ENCODE measurements at regions not wholly inside any gene's neighbourhood (a gene's known extent, or its start where the extent isn't known, plus 50 kb on each side); places are given as distances from the start of the nearest gene placed in this dataset.

DNA sequence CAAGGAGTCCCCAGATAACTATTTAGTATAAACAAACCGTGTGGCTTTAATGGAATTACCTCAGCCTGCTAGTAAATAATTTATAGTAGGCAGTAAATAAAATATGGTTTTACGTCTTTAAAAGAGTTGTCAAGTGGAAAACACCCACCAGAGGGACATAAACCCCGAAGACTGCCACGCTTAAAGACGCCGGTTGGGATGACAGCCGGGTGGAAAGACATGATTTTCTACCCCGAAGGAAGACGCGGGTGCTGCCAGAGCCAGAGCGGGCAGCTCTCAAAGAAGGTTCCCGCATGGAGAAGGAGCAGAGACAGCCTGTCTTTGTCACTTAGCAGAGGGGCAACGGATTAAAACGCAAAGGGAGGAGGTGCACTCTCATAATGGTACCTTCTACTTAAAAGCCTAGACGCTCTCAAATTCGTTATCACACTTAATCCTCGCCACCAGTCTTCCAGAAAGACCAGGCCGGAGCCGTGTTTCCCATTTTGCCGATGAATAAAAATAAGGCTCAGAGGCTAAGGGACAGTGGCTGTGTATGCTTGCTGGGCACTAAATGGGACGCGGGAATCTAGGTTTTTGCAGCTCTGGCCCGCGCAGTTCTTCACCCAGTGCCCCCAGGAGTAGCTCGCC, 140.5 kb upstream of the ZIC3 start:
- no peaks in the 10 kb centered on the region for H3K36me3 Mint-ChIP-seq (ENCODE audit: insufficient read depth)
- no peak overlapping the region for H3K4me3 Mint-ChIP-seq
- ATAC-seq (no peak), DNase-seq (no peak)
- no peaks in the 10 kb centered on the region for H3K9me3 Mint-ChIP-seq
- peaks cover 59% of the 10 kb centered on the region for H3K27me3 Mint-ChIP-seq (ENCODE audit: low read depth)
- H3K4me1 Mint-ChIP-seq (ENCODE audit: low read depth) = peaks cover 6% of the 10 kb centered on the region

DNA sequence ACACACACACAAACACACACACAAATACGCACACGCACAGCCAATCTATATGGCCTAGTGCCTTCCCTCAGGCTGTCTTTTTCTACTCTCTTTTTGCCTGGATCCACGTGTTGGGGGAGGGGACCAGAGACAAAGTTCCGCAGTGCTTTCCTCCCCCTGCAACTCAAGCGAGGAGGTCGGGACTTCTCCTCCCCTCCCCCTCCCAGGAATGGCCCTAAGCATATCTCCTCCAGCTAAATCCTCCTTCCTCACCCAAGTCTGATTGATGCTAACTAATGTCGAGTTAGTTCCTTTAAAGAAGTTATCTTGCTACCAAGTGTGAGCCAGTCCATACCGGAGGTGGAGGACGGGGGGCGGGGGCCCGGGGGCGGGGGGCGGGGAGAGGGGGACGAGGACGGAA, 141.2 kb upstream of the ZIC3 start:
- DNase-seq = no peak
- Mint-ChIP-seq H3K27me3 (ENCODE audit: low read depth) (peaks cover 55% of the 10 kb centered on the region), H3K36me3 (ENCODE audit: insufficient read depth) (no peaks in the 10 kb centered on the region), H3K4me1 (ENCODE audit: low read depth) (peaks cover 6% of the 10 kb centered on the region), H3K4me3 (no peak overlapping the region), H3K9me3 (no peaks in the 10 kb centered on the region)
- ATAC-seq = no peak

DNA sequence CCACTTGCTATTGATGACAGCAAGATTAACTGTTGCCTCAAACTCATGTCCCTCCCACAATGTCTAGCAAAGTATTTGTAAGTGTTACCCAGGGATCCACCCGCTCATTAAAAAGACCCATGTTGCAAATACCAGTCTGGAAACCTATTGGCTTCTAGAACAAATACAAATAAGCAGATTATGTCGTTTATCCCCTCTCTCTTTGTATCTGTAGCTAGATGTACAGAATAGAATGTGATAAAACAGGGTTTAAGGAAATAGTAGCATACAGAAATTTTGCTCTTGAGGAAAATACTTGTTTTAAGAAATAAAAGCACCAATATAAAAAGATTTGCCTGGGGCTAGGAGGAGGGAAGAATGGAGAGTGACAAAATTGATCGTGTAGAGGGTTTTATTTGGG, 142.7 kb upstream of the ZIC3 start:
- ATAC-seq = no peak
- Mint-ChIP-seq H3K27me3 (ENCODE audit: low read depth) (peaks cover 48% of the 10 kb centered on the region), H3K9me3 (no peaks in the 10 kb centered on the region), H3K4me3 (no peak overlapping the region), H3K4me1 (ENCODE audit: low read depth) (peaks cover 6% of the 10 kb centered on the region), H3K36me3 (ENCODE audit: insufficient read depth) (no peaks in the 10 kb centered on the region)
- no peak for DNase-seq

DNA sequence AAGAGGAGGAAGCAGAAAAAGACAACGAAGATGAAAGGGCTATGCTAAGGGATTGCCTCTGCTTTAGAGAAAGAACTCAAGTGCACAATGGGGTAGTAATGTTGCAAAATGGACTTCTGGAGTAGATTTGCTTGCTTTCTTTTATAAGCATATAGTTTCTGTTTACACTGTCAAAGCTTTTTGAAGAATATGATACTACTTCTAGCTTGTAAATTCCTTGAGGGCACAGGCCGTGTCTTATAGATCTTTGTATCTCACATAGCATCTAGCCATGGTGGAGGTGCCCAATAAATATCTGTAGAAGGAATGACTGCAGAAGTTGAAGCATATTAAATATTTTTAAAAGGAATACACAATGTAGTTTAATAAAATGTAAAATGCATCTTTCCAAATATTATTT, 147.8 kb upstream of the ZIC3 start:
- H3K27me3 Mint-ChIP-seq (ENCODE audit: low read depth) = peaks cover 20% of the 10 kb centered on the region
- H3K4me3 Mint-ChIP-seq = no peak overlapping the region
- H3K36me3 Mint-ChIP-seq (ENCODE audit: insufficient read depth) = no peaks in the 10 kb centered on the region
- no peaks in the 10 kb centered on the region for H3K4me1 Mint-ChIP-seq (ENCODE audit: low read depth)
- no peak for ATAC-seq
- no peak for DNase-seq
- no peaks in the 10 kb centered on the region for H3K9me3 Mint-ChIP-seq

DNA sequence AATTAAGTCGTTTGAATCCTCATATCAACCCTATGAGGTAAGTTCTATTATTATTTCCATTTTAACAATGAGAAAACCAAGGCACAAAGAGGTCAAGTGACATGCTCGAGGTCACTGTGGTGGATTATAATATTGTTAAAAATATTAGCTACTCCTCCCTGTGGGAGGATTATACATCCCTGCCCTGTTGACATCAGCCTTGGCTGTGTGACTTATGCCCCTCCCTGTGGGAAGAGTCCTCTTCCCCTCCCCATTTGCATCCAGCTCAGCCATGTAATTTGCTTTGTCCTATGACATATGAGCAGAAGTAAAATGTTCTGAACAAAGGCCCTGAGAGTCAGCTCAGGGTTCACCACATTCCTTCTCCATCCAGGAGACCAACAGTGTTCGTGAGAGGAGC, 152.7 kb upstream of the ZIC3 start:
- ATAC-seq (no peak), DNase-seq (no peak)
- H3K27me3 Mint-ChIP-seq (ENCODE audit: low read depth) = peaks cover 7% of the 10 kb centered on the region
- H3K9me3 Mint-ChIP-seq = no peaks in the 10 kb centered on the region
- H3K36me3 Mint-ChIP-seq (ENCODE audit: insufficient read depth) = no peaks in the 10 kb centered on the region
- no peak overlapping the region for H3K4me3 Mint-ChIP-seq
- H3K4me1 Mint-ChIP-seq (ENCODE audit: low read depth) = no peaks in the 10 kb centered on the region

DNA sequence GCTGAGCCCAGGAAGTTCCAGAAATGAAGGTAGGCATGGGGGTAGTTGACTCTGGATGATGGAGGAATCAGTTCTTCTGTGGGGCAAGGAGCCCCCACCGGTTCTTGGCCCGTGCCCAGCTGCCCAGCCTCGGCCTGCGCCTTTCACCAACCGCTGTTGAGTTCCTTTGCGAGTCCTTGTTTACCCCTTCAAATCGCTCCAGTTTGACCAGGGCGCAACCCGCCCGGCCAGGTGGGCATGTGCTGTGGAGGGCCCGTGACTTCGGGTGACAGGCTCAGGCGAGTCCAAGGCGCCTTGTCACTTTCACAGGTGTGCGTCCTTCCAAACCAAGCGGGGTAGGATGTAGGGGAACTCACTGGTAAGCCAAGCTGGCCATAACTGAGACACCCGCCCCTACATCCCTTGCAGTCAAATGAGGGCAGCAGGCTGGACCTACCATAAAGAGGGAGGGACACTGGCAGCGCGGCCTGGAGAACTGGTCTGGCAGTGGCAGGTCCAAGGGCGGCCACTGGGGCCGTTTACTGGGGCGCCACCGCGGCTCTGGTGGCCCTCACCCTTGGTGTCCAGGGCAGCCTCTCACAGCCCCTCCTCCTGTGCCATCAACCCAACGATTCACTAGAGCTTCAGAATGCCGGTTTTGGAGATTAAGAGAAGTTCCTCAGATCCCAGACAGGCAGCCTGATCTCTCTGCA, 160.3 kb upstream of the ZIC3 start:
- Mint-ChIP-seq H3K4me3 (no peak overlapping the region), H3K36me3 (ENCODE audit: insufficient read depth) (no peaks in the 10 kb centered on the region), H3K4me1 (ENCODE audit: low read depth) (no peaks in the 10 kb centered on the region), H3K27me3 (ENCODE audit: low read depth) (peaks cover 3% of the 10 kb centered on the region), H3K9me3 (no peaks in the 10 kb centered on the region)
- DNase-seq (no peak), ATAC-seq (no peak)

DNA sequence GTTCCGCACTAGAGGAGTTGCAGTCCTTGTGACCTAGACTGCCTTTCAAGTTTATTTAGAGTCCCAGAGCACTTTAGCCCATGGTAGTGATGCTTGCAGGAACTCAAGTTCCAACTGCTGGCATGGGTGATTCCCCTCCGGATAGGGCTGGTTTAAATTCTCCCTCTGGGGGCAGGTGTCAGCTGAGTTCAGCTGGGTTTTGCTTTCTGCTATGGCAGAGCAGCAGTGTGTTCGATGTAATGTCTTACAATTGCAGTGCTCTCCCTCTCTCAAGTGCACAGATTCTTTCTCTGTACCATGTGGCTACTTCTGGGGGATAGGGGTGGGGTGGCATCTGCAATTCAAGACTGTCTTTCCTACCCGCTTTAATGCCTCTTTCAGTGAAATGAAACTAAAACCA, 164.8 kb upstream of the ZIC3 start:
- Mint-ChIP-seq H3K4me3 (no peak overlapping the region), H3K27me3 (ENCODE audit: low read depth) (peaks cover 4% of the 10 kb centered on the region), H3K4me1 (ENCODE audit: low read depth) (no peaks in the 10 kb centered on the region), H3K9me3 (no peaks in the 10 kb centered on the region), H3K36me3 (ENCODE audit: insufficient read depth) (no peaks in the 10 kb centered on the region)
- DNase-seq (no peak), ATAC-seq (no peak)

DNA sequence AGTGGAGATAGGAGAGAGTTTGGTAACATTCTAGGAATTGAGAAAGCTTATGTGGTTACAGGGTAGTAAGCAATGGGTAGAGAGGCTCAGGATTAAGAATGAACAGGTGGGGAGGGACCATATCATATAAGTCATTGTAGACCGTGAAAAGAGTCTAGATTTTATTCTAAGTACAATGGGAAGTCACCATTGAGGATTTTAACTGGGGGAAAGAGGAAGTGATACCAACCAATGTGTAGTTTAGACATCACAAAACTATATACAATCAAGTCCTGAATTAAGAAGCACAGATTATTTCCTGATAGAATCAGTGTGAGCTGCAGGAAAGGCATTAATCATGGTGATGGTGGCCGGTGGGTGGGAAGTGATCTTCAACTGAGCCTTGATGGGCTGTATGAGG, 178.3 kb upstream of the ZIC3 start:
- Mint-ChIP-seq H3K27me3 (ENCODE audit: low read depth) (peaks cover 2% of the 10 kb centered on the region), H3K9me3 (peaks cover 7% of the 10 kb centered on the region), H3K4me1 (ENCODE audit: low read depth) (no peaks in the 10 kb centered on the region), H3K36me3 (ENCODE audit: insufficient read depth) (no peaks in the 10 kb centered on the region), H3K4me3 (no peak overlapping the region)
- DNase-seq = no peak
- ATAC-seq = no peak

DNA sequence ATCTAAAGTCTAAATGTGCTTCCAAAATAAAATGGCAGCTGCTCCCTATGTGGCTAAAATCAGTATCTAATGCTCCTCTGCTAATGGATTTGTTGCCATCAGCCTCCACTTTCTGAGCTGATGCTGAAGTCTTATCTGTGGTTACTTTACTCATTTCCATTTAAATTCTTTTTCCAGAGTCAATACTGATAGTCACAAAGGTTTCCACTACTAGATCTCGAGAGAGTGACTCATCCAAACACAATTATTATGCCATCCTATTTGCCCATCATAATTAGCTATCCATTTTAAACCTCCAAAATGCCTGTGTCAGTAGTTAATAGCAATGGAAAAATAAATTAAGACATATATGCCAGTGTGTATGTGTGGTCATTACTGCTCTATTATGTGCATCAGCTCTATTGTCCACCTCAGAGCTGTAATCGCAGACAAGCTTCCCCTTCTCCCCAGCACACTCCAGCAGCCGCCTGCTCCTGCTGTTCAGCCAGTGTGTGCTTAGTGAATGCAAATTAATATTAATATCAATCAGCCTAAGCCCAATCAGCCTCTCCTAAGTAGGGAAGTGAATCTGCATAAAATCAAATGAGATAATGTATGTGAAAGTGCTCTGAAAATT, 199.8 kb upstream of the ZIC3 start:
- Mint-ChIP-seq H3K4me1 (ENCODE audit: low read depth) (no peaks in the 10 kb centered on the region), H3K4me3 (no peak overlapping the region), H3K27me3 (ENCODE audit: low read depth) (peaks cover 1% of the 10 kb centered on the region)

DNA sequence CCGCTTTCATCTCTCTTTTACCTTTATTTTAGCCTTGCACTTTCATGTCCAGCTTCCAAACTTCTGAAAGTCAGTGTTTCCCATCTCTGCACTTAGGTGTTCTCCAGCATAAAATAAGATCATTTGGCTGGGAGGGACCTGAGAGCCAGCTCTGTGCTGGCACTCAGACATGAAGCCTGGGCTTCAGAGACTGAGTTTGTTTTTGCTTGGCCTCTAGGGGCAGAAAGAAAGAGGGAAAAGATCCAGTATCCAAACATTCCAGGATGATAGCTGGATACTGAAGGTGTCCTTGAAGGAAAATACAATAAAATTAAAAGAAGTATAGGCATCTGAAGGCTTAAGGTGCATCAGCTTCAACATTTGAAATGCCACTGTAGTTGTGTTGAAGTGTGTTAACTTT, 202.4 kb upstream of the ZIC3 start:
- ATAC-seq = no peak
- Mint-ChIP-seq H3K27me3 (ENCODE audit: low read depth) (peaks cover 3% of the 10 kb centered on the region), H3K4me3 (no peak overlapping the region)

More for the DNA sequence above, 199.8 kb upstream of the ZIC3 start:
- DNase-seq (no peak), ATAC-seq (no peak)
- H3K36me3 Mint-ChIP-seq (ENCODE audit: insufficient read depth) = no peaks in the 10 kb centered on the region
- H3K9me3 Mint-ChIP-seq = no peaks in the 10 kb centered on the region

DNA sequence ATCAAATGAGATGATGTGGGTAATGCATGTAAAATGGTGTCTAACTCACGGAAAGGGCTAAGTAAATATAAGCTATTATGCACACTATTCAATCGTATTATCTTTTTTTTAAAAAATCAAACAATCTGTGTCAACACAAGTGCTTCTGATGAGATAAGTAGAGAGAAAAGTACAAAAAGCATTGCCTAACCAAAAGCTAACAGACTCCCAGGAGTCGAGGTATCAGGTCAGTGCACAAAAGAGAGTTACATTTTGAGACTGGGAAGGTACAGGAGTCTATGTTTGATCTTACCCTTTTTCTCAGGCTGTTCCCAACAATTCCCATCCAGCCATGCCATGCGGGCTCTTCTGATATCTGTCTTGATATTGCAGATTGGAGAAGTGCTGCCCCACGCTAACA, 203.3 kb upstream of the ZIC3 start:
- no peaks in the 10 kb centered on the region for H3K9me3 Mint-ChIP-seq
- DNase-seq = no peak
- H3K4me1 Mint-ChIP-seq (ENCODE audit: low read depth) = no peaks in the 10 kb centered on the region
- no peaks in the 10 kb centered on the region for H3K36me3 Mint-ChIP-seq (ENCODE audit: insufficient read depth)
- no peak overlapping the region for H3K4me3 Mint-ChIP-seq
- peaks cover 3% of the 10 kb centered on the region for H3K27me3 Mint-ChIP-seq (ENCODE audit: low read depth)
- ATAC-seq = no peak

More for the DNA sequence above, 202.4 kb upstream of the ZIC3 start:
- no peak for DNase-seq
- Mint-ChIP-seq H3K4me1 (ENCODE audit: low read depth) (no peaks in the 10 kb centered on the region), H3K9me3 (no peaks in the 10 kb centered on the region), H3K36me3 (ENCODE audit: insufficient read depth) (no peaks in the 10 kb centered on the region)

DNA sequence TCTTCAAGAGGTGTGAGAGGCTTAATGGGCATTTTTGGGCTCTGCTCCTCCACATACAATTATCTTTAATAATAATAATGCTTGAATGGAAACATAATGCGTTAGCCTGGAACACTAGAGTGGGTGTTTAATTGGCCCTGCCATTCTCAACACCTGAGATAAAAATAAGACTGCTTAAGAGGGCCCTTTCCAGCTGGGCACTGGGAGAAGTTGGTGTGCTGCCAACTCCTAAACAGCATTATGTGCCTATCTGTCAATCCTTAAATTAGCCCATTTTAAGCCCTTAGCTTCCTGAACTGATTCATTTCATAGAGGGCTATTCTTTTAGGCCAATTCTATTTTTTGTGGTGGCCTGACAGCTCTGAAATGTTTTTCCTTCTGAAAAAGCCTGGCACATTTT, 211.1 kb upstream of the ZIC3 start:
- ATAC-seq (no peak), DNase-seq (no peak)
- Mint-ChIP-seq H3K4me3 (no peak overlapping the region), H3K9me3 (no peaks in the 10 kb centered on the region), H3K36me3 (ENCODE audit: insufficient read depth) (no peaks in the 10 kb centered on the region), H3K27me3 (ENCODE audit: low read depth) (no peaks in the 10 kb centered on the region), H3K4me1 (ENCODE audit: low read depth) (no peaks in the 10 kb centered on the region)

DNA sequence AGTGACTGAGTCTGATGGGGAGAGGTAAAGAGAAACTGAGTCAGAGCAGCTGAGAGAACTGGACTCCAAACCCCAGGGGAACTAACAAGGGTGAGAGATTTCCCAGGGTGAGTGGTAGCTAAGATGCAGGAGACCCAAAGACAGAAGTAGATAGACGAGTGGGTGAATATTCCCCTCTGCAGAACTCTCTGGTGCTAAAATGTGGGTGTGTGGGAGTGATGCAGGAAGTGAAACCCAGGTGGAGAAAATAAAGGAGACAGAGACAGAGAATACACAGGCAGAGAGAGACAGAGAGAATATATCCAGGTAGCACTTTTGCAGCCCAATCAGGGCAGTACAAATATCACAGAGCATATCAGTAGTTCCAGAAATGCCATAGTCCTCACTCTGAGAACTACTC, 212.5 kb upstream of the ZIC3 start:
- ATAC-seq = no peak
- H3K4me3 Mint-ChIP-seq = no peak overlapping the region
- H3K36me3 Mint-ChIP-seq (ENCODE audit: insufficient read depth) = no peaks in the 10 kb centered on the region
- H3K9me3 Mint-ChIP-seq = no peaks in the 10 kb centered on the region
- DNase-seq = no peak
- H3K4me1 Mint-ChIP-seq (ENCODE audit: low read depth) = no peaks in the 10 kb centered on the region
- H3K27me3 Mint-ChIP-seq (ENCODE audit: low read depth) = no peaks in the 10 kb centered on the region

DNA sequence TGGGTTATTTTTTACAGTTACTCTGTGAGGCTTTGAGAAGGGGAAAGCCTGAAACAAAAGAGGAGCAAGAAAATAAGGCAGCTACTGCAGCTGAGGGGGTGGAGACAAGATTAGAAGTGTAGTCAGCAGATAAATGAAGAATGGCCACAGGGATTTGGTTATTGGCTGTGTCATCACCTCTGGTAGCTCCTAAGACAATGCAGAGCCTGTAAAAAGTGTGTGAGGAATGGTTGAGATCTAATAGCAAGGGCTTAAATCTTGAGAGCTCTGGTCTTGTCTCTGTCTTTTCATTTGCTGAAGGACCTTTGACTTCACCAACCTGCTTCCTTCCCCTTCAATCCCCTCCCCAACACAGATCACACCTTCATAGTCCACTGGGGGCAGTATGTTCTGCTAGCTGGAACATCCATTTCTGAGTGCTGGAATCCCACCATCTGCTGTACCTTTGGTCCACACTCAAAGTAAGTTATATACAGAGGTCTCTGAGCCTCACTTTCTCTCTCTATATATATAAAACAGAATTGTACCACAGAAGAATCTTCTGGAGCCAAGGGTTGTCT, 213.7 kb upstream of the ZIC3 start:
- Mint-ChIP-seq H3K4me1 (ENCODE audit: low read depth) (no peaks in the 10 kb centered on the region), H3K36me3 (ENCODE audit: insufficient read depth) (no peaks in the 10 kb centered on the region), H3K9me3 (no peaks in the 10 kb centered on the region), H3K27me3 (ENCODE audit: low read depth) (no peaks in the 10 kb centered on the region), H3K4me3 (no peak overlapping the region)
- no peak for ATAC-seq
- DNase-seq = no peak

DNA sequence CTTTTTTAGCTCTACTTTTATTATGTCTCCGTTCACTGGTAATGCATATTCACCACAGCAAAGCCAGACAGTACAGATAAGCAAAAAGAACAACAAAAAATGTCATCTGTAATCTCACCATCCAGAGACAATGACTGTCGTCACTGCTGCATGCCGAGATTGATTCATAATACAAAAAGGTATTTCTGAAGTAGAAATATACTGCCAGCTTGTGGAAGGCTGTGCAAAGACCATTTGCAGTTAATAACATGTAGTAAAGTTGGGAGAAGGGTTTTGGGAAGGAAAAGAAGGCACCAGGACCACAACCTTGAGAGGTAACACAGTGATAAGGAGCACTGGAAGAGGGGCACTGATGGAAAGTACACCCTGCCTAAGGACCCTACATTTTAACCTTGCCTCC, 223.0 kb upstream of the ZIC3 start:
- Mint-ChIP-seq H3K36me3 (ENCODE audit: insufficient read depth) (no peaks in the 10 kb centered on the region), H3K4me3 (no peak overlapping the region), H3K9me3 (no peaks in the 10 kb centered on the region), H3K4me1 (ENCODE audit: low read depth) (no peaks in the 10 kb centered on the region), H3K27me3 (ENCODE audit: low read depth) (no peaks in the 10 kb centered on the region)
- DNase-seq = no peak
- ATAC-seq = no peak
